ENCODE measurements at regions not wholly inside any gene's neighbourhood (a gene's known extent, or its start where the extent isn't known, plus 50 kb on each side); places are given as distances from the start of the nearest gene placed in this dataset.

GRCh38 chr1:104105465-104105864 is 355.8 kb downstream of the AMY1C start:
- intact Hi-C loops (cut with micrococcal nuclease), result no loop called here
- TF ChIP-seq, protein P1, sequence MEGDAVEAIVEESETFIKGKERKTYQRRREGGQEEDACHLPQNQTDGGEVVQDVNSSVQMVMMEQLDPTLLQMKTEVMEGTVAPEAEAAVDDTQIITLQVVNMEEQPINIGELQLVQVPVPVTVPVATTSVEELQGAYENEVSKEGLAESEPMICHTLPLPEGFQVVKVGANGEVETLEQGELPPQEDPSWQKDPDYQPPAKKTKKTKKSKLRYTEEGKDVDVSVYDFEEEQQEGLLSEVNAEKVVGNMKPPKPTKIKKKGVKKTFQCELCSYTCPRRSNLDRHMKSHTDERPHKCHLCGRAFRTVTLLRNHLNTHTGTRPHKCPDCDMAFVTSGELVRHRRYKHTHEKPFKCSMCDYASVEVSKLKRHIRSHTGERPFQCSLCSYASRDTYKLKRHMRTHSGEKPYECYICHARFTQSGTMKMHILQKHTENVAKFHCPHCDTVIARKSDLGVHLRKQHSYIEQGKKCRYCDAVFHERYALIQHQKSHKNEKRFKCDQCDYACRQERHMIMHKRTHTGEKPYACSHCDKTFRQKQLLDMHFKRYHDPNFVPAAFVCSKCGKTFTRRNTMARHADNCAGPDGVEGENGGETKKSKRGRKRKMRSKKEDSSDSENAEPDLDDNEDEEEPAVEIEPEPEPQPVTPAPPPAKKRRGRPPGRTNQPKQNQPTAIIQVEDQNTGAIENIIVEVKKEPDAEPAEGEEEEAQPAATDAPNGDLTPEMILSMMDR (IDR thresholded peaks at IDR 0.05), result no peak
- H2AFZ ChIP-seq (ENCODE audit: insufficient read depth, low read depth, low read length, poor library complexity, severe bottlenecking), result no peak overlapping the region

DNA sequence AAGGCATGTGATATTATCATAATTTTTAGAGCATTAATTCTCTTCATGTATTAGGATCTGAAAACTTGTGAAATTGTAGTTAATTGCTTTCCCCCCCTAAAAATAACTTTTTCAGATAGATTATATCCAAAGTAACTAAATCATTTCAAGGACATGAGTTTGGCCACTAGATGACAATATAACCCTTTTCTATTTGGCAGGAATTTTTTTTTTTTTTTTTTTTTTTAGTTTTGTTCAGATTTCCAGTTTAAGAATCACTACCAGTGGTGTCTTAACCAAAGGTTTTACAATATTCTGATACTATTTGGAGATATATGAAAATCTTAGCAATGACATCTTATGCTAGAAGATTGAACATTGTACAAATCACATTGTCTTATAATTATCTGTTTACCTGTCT is 370.8 kb downstream of the AMY1C start:
- intact Hi-C loops (cut with micrococcal nuclease), result no loop called here
- no peaks in the 10 kb centered on the region for H3K27me3 ChIP-seq (ENCODE audit: control insufficient read depth in 2 of 2, insufficient read depth in 2 of 2, low read length in 2 of 2)
- H4K20me1 ChIP-seq (ENCODE audit: insufficient read depth, low read length), result no peaks in the 10 kb centered on the region
- TF ChIP-seq, protein P1 (IDR thresholded peaks at IDR 0.05), result no peak
- H3K36me3 ChIP-seq (replicated peaks in 1 of 2; ENCODE audit: control insufficient read depth in 1 of 2, insufficient read depth in 2 of 2, low read length in 2 of 2), result no peaks in the 10 kb centered on the region
- Mint-ChIP-seq H3K4me1 (no peaks in the 10 kb centered on the region), H3K4me3 (no peak overlapping the region), H3K27ac (no peak overlapping the region), H3K36me3 (no peaks in the 10 kb centered on the region), H3K27me3 (ENCODE audit: low read depth in 3 of 3) (no peaks in the 10 kb centered on the region), H3K9me3 (no peaks in the 10 kb centered on the region)
- H3K9me3 ChIP-seq (replicated peaks in 1 of 2; ENCODE audit: control insufficient read depth in 1 of 2, insufficient read depth in 1 of 2, low read length in 2 of 2), result no peaks in the 10 kb centered on the region
- no peak overlapping the region for H3K27ac ChIP-seq (ENCODE audit: low read depth in 1 of 2, low read length in 2 of 2)
- H3K4me1 ChIP-seq (ENCODE audit: control insufficient read depth in 1 of 2, insufficient read depth in 2 of 2, low read length in 2 of 2), result no peaks in the 10 kb centered on the region
- no peak for DNase-seq
- H3K79me2 ChIP-seq (ENCODE audit: insufficient read depth, low read length), result no peaks in the 10 kb centered on the region
- no peak overlapping the region for H2AFZ ChIP-seq (ENCODE audit: insufficient read depth, low read depth, low read length, poor library complexity, severe bottlenecking)
- H3K4me3 ChIP-seq (replicated peaks in 1 of 3; ENCODE audit: low read depth in 2 of 3, low read length in 3 of 3), result no peak overlapping the region
- no peak overlapping the region for H3K9ac ChIP-seq (ENCODE audit: insufficient read depth, low read length, poor library complexity, severe bottlenecking)
- H3K4me2 ChIP-seq (replicated peaks; ENCODE audit: extremely low read depth, low read length, poor library complexity, severe bottlenecking), result no peak overlapping the region

More at GRCh38 chr1:104105465-104105864, 355.8 kb downstream of the AMY1C start:
- H3K4me1 ChIP-seq (ENCODE audit: control insufficient read depth in 1 of 2, insufficient read depth in 2 of 2, low read length in 2 of 2), result no peaks in the 10 kb centered on the region
- Mint-ChIP-seq H3K27me3 (ENCODE audit: low read depth in 3 of 3) (peaks cover 0 to 2% (median 0%) of the 10 kb centered on the region in 3 donors), H3K9me3 (peaks cover 0 to 9% (median 3%) of the 10 kb centered on the region in 7 donors), H3K36me3 (no peaks in the 10 kb centered on the region), H3K4me3 (no peak overlapping the region), H3K4me1 (no peaks in the 10 kb centered on the region), H3K27ac (no peak overlapping the region)
- peaks cover 0 to 6% of the 10 kb centered on the region in 2 donors for H3K9me3 ChIP-seq (replicated peaks in 1 of 2; ENCODE audit: control insufficient read depth in 1 of 2, insufficient read depth in 1 of 2, low read length in 2 of 2)
- no peak for DNase-seq
- 90% methylated on average over 2 of the region's 5 CpGs for WGBS (ENCODE audit: insufficient coverage)
- H3K79me2 ChIP-seq (ENCODE audit: insufficient read depth, low read length), result no peaks in the 10 kb centered on the region
- no peak overlapping the region for H3K4me3 ChIP-seq (replicated peaks in 1 of 3; ENCODE audit: low read depth in 2 of 3, low read length in 3 of 3)
- no peaks in the 10 kb centered on the region for H4K20me1 ChIP-seq (ENCODE audit: insufficient read depth, low read length)
- no peak overlapping the region for H3K9ac ChIP-seq (ENCODE audit: insufficient read depth, low read length, poor library complexity, severe bottlenecking)
- H3K36me3 ChIP-seq (replicated peaks in 1 of 2; ENCODE audit: control insufficient read depth in 1 of 2, insufficient read depth in 2 of 2, low read length in 2 of 2), result no peaks in the 10 kb centered on the region
- H3K27ac ChIP-seq (ENCODE audit: low read depth in 1 of 2, low read length in 2 of 2), result no peak overlapping the region
- no peaks in the 10 kb centered on the region for H3K27me3 ChIP-seq (ENCODE audit: control insufficient read depth in 2 of 2, insufficient read depth in 2 of 2, low read length in 2 of 2)
- no peak overlapping the region for H3K4me2 ChIP-seq (replicated peaks; ENCODE audit: extremely low read depth, low read length, poor library complexity, severe bottlenecking)
